ENCODE measurements at regions not wholly inside any gene's neighbourhood (a gene's known extent, or its start where the extent isn't known, plus 50 kb on each side); places are given as distances from the start of the nearest gene placed in this dataset.

GRCh38 chr13:97057176-97057575 is 62.9 kb upstream of the OXGR1 start:
- no peak for DNase-seq

DNA sequence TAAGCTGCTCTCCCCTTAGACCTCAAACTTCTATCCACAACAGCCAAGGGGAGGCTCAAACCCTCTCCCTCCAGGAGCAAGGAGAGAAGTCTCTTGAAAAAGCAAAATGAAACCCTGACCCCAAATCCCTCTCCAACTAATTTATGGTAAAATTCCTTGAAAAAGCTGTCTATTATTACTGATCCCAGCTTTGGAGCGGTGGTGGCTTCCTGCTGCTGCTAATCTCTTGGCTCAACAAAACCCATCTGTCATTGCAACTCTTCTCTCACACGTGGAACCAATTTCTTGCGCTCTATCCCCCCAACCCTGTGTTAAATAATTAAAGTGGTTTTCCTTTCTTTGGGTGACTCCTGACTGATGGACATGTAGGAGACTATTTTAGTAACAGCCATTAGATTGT is 64.1 kb upstream of the OXGR1 start:
- no peak for DNase-seq

DNA sequence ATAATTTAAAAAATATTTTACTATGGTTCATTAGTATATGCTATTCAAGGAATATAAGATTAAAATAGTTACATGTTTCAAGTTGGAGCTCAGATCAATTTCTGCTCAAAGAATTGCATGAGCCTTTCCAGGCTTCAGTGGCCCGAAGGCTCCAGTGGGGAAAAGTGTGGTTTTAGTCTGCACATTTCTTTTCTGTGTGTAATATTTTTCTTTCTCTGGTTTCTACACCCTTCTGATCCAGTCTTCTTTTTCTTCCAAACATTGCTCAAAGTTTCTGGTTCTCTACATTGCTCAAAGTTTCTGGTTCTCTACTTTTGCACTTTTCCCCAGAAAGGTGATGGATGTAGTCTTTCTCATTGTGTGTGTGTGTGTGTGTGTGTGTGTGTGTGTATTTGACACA is 64.7 kb upstream of the OXGR1 start:
- no peak for DNase-seq

DNA sequence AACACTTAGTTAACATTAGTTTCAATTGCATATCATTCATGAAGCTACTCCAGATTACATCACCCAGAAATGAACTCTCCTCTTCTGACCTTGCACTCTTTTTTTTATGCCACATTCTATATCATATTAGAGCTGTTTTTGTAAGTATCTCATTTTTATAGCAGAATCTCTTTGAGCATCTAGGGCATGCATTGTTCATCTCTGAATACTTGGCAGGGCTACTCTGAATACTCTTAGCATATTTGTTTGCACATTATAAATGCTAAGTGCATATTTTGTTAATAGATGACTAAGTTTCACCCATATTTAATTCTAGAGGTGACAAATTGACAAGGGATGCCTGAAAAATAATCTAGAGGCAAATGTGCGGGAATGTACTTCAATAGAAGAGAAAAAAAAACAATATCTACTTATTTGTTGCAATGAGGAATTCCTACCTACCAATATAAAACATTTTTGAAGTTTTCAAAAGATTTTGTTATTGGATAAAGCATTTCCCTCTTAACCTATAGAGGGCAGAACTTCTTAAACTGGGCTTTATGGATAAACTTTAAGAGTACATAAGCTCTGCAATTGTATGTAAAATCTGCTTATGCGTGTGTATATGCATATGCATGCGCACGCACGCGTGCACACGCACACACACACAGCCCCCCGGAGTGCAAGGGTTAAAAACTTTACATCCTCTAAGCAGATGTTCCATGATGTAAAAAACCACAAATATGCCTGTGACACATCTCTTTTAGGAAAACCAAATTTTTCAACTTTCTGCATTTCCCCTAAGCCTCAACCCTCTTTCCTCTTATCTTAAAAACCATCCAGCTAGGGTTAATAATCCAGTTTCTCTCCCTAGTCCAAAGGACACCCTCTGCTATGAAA is 73.0 kb upstream of the OXGR1 start:
- no peak for DNase-seq

DNA sequence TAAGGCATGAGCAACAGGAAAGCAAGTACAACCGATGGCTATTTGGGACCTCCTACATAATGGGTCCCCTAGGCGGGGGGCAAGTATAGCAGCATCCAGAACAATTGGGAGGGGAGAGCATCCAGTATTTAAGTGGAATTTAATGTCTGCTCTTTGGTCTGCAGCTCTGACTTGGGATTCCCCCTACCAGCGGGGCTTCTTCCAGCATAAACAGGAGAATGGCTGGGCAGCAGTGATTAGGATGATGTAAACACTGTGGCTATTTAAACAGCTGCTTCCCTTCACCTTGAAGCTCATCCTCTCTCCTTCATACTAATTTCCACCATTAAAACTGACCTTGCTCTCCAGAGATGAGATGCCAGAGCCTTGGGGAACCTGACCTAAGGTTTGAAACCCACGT is 73.9 kb upstream of the OXGR1 start:
- DNase-seq: no peak

GRCh38 chr13:97069050-97069815 is 75.0 kb upstream of the OXGR1 start:
- no peak for DNase-seq

DNA sequence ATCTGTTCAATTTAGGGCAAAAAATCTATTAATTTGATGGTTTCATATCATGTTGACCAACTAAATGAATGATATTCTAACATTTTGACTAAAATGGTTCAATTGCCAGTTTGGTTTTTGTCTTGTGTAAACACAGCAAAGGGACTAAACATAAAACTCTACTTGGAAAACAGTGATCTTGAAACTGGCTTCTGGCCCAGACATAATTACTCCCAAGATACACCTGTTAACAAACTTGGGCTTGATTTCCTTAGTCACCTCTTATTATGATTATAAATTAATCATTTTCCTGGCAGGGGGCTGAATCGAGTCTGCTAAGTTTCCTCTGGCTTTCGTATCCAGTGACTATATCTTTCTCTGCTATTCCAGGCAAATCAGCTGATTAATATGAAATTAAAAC is 78.0 kb upstream of the OXGR1 start:
- DNase-seq: no peak

DNA sequence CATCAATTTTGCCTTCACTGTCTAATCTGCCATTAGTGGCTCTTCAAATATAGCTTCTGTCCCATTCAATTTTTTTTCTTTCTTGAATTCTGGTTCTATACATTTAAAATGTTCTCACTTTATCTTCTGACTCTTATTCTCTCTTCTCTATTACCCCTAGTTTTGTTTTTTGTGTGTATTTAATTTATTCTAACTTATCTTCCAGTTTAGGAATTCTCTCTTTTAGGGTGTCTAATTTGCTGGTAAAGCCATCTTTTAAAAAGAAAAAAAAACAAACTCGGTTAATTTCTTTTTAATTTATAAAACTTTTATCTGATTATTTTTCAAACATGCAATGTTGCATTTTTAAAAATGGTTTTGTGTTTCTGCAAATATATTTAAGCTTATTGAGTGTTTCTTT is 80.3 kb upstream of the OXGR1 start:
- no peak for DNase-seq

DNA sequence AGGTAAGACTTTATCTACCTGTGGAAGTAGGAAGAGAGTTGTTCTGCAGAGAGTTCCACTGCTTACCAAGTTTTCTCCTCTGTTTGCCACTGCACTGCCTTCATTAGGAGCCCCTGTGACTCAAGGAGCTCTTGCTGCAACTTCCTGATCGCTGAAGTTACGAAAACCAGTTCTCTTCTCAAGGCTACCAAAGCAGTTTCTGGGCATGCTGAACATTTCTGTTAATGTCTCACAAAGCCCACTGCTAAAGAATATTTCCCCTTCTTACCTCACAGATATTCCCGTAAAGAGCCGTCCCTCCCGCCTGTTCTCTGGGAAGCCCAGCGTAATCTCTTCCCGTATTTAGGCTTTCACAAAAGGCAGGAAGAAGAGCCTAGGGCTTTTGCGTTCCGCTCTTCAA is 82.6 kb upstream of the OXGR1 start:
- DNase-seq: no peak

DNA sequence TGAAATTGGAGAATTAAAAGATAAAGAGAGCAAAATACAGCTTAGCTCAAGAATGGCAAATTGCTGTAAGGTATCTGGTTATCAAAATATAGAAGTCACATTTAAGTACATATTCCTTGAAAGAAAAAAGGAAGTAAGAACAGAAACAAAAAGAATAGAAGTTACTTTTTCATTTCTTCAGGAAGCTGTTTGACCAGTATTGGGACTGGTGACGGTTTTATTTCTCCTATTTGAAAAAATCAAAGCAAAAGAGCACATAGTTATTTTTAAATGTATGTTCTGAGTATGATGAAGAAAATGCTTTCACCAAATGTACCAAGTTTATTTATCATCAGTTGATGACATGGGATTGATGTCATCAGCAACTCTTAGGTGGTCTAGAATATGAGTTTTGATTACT is 83.1 kb upstream of the OXGR1 start:
- DNase-seq: no peak

GRCh38 chr13:97079726-97080125 is 85.5 kb upstream of the OXGR1 start:
- no peak for DNase-seq

GRCh38 chr13:97082461-97083207 is 88.4 kb upstream of the OXGR1 start:
- DNase-seq: no peak

DNA sequence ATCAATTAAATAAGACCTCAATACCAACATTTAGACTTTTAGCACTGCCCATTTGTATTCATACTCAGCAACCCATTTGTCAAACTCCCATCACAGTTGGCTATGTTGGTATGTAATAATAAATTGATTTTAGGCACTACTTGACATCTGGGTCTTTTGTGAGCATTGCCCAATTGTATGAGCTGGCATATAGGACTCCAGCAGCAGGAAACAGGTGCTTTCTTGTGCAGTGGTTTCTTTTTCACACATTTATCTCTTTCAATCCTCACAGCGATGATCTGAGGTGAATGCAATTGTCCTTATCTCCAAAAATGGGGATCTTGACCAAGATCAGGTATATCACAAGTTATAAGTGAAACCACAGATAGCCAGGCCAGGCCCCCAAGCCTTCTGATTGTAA is 96.9 kb upstream of the OXGR1 start:
- DNase-seq: peak in 1 of 5 experiments; percentile 12

GRCh38 chr13:97100821-97101220 is 106.5 kb upstream of the OXGR1 start:
- no peak for DNase-seq

DNA sequence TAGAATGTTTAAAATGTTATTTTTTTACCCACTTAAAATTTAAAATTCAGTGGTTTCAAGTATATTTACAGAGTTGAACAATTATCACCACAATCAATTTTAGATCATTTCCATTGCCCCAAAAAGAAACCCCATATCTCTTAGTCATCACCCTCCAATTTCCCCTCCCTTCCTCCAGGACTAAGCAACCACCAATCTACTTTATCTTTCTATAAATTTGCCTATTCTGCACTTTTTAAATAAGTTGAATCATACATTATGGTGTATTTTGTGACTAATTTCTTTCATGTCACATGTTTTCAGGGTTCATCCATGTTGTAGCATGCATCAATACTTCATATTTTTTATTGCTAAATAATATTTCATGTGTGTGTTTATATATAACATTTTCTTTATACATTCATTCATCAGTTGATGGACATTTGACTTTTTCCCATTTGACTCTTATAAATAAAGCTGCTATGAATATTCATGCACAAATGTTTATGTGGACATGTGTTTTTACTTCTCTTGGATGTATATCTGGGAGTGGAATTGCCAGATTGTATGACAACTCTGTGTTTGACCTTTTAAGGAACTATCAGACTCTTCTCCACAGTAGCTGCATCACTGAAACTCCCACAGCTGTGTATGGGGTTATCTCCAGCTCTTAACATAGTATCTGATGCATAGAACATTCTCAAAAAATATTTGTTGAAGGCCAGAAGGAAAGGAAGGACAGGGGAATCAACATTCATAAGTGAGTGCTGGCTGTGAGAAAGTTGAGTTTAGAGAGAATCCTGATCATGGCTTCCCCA is 107.8 kb upstream of the OXGR1 start:
- DNase-seq: peak in 1 of 5 experiments; percentile 34

GRCh38 chr13:97106323-97106722 is 112.0 kb upstream of the OXGR1 start:
- DNase-seq: no peak

DNA sequence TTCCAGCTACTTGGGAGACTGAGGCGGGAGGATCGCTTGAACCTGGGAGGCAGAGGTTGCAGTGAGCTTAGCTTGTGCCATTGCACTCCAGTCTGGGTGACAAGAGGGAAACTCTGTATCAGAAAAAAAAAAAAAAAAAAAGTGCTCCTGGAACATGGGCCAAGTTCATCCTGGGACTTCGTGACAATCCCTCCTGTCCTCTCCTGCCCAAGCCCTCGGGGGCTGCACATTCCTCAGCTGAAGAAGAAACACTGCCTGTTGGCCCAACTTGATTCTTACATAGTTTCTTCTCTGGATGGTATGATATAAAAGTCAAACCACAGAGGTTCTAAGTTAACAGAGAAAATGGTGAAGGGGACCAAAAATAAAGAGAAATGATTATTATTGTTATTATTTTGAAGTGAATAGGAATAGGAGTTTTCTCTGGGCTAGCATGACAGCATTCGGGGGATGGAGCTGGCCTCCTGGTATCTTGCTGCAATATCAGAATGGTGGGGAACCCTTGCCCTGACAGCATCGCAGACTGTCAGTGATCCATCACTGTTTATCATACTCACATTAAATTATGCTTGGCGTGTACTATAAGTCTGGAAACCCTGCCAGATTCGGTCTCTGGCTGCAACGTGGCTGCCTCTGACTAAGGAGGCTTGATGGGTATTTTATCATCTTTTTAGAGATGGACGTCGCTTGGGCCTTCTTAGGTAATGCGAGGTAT is 113.7 kb upstream of the OXGR1 start:
- DNase-seq: no peak

DNA sequence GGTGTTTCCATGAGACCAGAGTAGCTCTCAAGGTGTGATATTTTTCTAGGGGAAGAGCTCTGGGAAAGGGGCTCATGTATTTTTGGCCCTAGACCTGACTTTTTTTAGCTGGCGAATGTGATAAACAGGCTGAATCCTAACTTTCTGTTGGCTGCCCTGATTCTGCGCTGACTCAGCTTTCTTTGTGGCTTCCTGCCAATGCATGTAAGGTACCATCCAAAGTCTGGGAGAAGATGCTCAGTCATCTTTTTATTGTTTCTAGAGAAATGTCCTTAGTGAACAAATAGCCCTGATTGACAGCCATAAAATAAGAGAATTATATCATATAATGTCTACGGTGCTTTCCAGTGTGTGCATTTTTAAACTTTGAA is 113.6 kb upstream of the MBNL2 start:
- DNase-seq: no peak

- no peak for DNase-seq
These were observed 112.9 kb upstream of the MBNL2 start for GRCh38 chr13:97109256-97109655.

- peak; percentile 62 to 80 (median 70) for DNase-seq
These were observed 112.2 kb upstream of the MBNL2 start for GRCh38 chr13:97109841-97110492.

GRCh38 chr13:97110936-97111335 is 111.2 kb upstream of the MBNL2 start:
- no peak for DNase-seq
